Neuron (in vitro differentiated cells): ENCODE measurements at regions not wholly inside any gene's neighbourhood (a gene's known extent, or its start where the extent isn't known, plus 50 kb on each side); places are given as distances from the start of the nearest gene placed in this dataset.
"Not testable (repeated sequence)": the region's sequence is repeated elsewhere in the genome, so short reads cannot be mapped to it uniquely, and the experiment has no call there.

Experiments used
- H2AFZ ChIP-seq: one replicate; pipeline ENCODE4 v1.6.1; 2013; ENCODE audit warnings: low read depth, mild to moderate bottlenecking, inconsistent platforms, low read length, moderate library complexity
- H3K27me3 ChIP-seq: one replicate; pipeline ENCODE4 v1.6.1; 2013; ENCODE audit warnings: low read length; ENCODE audit not compliant: insufficient read depth
- H3K36me3 ChIP-seq: one replicate; pipeline ENCODE4 v1.6.1; 2013; ENCODE audit warnings: low read length; ENCODE audit not compliant: insufficient read depth
- H3K4me1 ChIP-seq: one replicate; pipeline ENCODE4 v1.6.1; 2013; ENCODE audit warnings: low read length; ENCODE audit not compliant: insufficient read depth
- H3K4me3 ChIP-seq: 2 replicates; pipeline ENCODE4 v1.5.1; 2013; ENCODE audit warnings: mild to moderate bottlenecking, low read length, moderate library complexity
- H3K9me3 ChIP-seq: one replicate; pipeline ENCODE4 v1.6.1; 2013; ENCODE audit warnings: low read length

- H3K4me1 ChIP-seq, result peaks cover under 1% of the 10 kb centered on the region
- no peak overlapping the region for H2AFZ ChIP-seq
- no peaks in the 10 kb centered on the region for H3K36me3 ChIP-seq
- H3K27me3 ChIP-seq, result peaks cover 3% of the 10 kb centered on the region
- no peaks in the 10 kb centered on the region for H3K9me3 ChIP-seq
- H3K4me3 ChIP-seq, result no peak overlapping the region
Observed at GRCh38 chr11:112529071-112529470, 268.4 kb upstream of the PLET1 start.

- Histone ChIP-seq H3K4me3 (no peak overlapping the region), H2AFZ (no peak overlapping the region), H3K36me3 (no peaks in the 10 kb centered on the region), H3K4me1 (no peaks in the 10 kb centered on the region), H3K9me3 (no peaks in the 10 kb centered on the region), H3K27me3 (peaks cover 4% of the 10 kb centered on the region)
Observed at GRCh38 chr11:112532506-112532905, 271.8 kb upstream of the PLET1 start.

GRCh38 chr11:112533682-112534081 lies 273.0 kb upstream of the PLET1 start:
- Histone ChIP-seq H3K9me3 (no peaks in the 10 kb centered on the region), H3K4me3 (no peak overlapping the region), H3K27me3 (peaks cover 4% of the 10 kb centered on the region), H2AFZ (no peak overlapping the region), H3K36me3 (no peaks in the 10 kb centered on the region), H3K4me1 (no peaks in the 10 kb centered on the region)

- Histone ChIP-seq H3K4me1 (no peaks in the 10 kb centered on the region), H3K9me3 (no peaks in the 10 kb centered on the region), H3K27me3 (peaks cover 4% of the 10 kb centered on the region), H3K36me3 (no peaks in the 10 kb centered on the region), H2AFZ (no peak overlapping the region), H3K4me3 (no peak overlapping the region)
Observed at GRCh38 chr11:112534208-112534607, 273.5 kb upstream of the PLET1 start.

- no peaks in the 10 kb centered on the region for H3K36me3 ChIP-seq
- peaks cover 4% of the 10 kb centered on the region for H3K27me3 ChIP-seq
- H2AFZ ChIP-seq, result no peak overlapping the region
- H3K4me1 ChIP-seq, result no peaks in the 10 kb centered on the region
- no peak overlapping the region for H3K4me3 ChIP-seq
- no peaks in the 10 kb centered on the region for H3K9me3 ChIP-seq
Observed at GRCh38 chr11:112537026-112537425, 276.4 kb upstream of the PLET1 start.

GRCh38 chr11:112537846-112538330 lies 277.2 kb upstream of the PLET1 start:
- H3K4me3 ChIP-seq, result no peak overlapping the region
- no peaks in the 10 kb centered on the region for H3K4me1 ChIP-seq
- no peak overlapping the region for H2AFZ ChIP-seq
- no peaks in the 10 kb centered on the region for H3K9me3 ChIP-seq
- H3K36me3 ChIP-seq, result no peaks in the 10 kb centered on the region
- H3K27me3 ChIP-seq, result peaks cover 4% of the 10 kb centered on the region

- Histone ChIP-seq H3K4me3 (no peak overlapping the region), H3K27me3 (peaks cover 4% of the 10 kb centered on the region), H3K36me3 (no peaks in the 10 kb centered on the region), H2AFZ (no peak overlapping the region), H3K9me3 (no peaks in the 10 kb centered on the region), H3K4me1 (no peaks in the 10 kb centered on the region)
Observed at GRCh38 chr11:112538534-112539280, 278.0 kb upstream of the PLET1 start.

- H2AFZ ChIP-seq, H3K27me3 ChIP-seq, H3K4me3 ChIP-seq, H3K4me1 ChIP-seq, H3K9me3 ChIP-seq, H3K36me3 ChIP-seq: not testable (repeated sequence)
Observed at GRCh38 chr11:112539281-112539555, 278.6 kb upstream of the PLET1 start.

GRCh38 chr11:112539741-112540140 lies 279.1 kb upstream of the PLET1 start:
- no peaks in the 10 kb centered on the region for H3K36me3 ChIP-seq
- H3K9me3 ChIP-seq, result no peaks in the 10 kb centered on the region
- H3K27me3 ChIP-seq, result peaks cover under 1% of the 10 kb centered on the region
- no peaks in the 10 kb centered on the region for H3K4me1 ChIP-seq
- no peak overlapping the region for H2AFZ ChIP-seq
- H3K4me3 ChIP-seq, result no peak overlapping the region

- no peaks in the 10 kb centered on the region for H3K27me3 ChIP-seq
- no peak overlapping the region for H2AFZ ChIP-seq
Observed at GRCh38 chr11:112540261-112540660, 279.6 kb upstream of the PLET1 start.

GRCh38 chr11:112541140-112542046 lies 280.7 kb upstream of the PLET1 start:
- Histone ChIP-seq H3K4me3 (no peak overlapping the region), H3K4me1 (peaks cover 2% of the 10 kb centered on the region), H2AFZ (no peak overlapping the region), H3K9me3 (no peaks in the 10 kb centered on the region), H3K27me3 (no peaks in the 10 kb centered on the region), H3K36me3 (no peaks in the 10 kb centered on the region)

More at GRCh38 chr11:112540261-112540660, 279.6 kb upstream of the PLET1 start:
- Histone ChIP-seq H3K4me3 (no peak overlapping the region), H3K36me3 (no peaks in the 10 kb centered on the region), H3K4me1 (no peaks in the 10 kb centered on the region), H3K9me3 (no peaks in the 10 kb centered on the region)

- H3K4me1 ChIP-seq, result peaks cover 3% of the 10 kb centered on the region
- no peak overlapping the region for H3K4me3 ChIP-seq
- H3K9me3 ChIP-seq, result no peaks in the 10 kb centered on the region
- H3K36me3 ChIP-seq, result no peaks in the 10 kb centered on the region
- H2AFZ ChIP-seq, result no peak overlapping the region
- H3K27me3 ChIP-seq, result no peaks in the 10 kb centered on the region
Observed at GRCh38 chr11:112542479-112542878, 281.8 kb upstream of the PLET1 start.

GRCh38 chr11:112543390-112543789 lies 282.7 kb upstream of the PLET1 start:
- Histone ChIP-seq H3K27me3 (no peaks in the 10 kb centered on the region), H3K4me3 (no peak overlapping the region), H3K9me3 (no peaks in the 10 kb centered on the region), H3K36me3 (no peaks in the 10 kb centered on the region), H3K4me1 (peaks cover 3% of the 10 kb centered on the region), H2AFZ (no peak overlapping the region)
